ENCODE measurements at regions not wholly inside any gene's neighbourhood (a gene's known extent, or its start where the extent isn't known, plus 50 kb on each side); places are given as distances from the start of the nearest gene placed in this dataset.
A peak's percentile ranks its signal among the peaks of the same experiment; 100 is the strongest.

- H3K27me3 ChIP-seq (ENCODE audit: insufficient read depth, low read depth, severe bottlenecking) = no peaks in the 10 kb centered on the region
- no peaks in the 10 kb centered on the region for H3K9me3 ChIP-seq (ENCODE audit: severe bottlenecking)
- H3K4me3 ChIP-seq (ENCODE audit: low read depth, low read length) = no peak overlapping the region
- no peak for TF ChIP-seq CTCF (IDR thresholded peaks at IDR 0.05; ENCODE audit: low read depth, low read length)
- H3K36me3 ChIP-seq = no peaks in the 10 kb centered on the region
- H3K27ac ChIP-seq = no peak overlapping the region
- DNase-seq = no peak
Measured at GRCh38 chr2:17093712-17094111, 424.5 kb downstream of the RAD51AP2 start.

GRCh38 chr2:17086990-17087389, 421.4 kb upstream of the CYRIA start:
- H3K9me3 ChIP-seq (ENCODE audit: severe bottlenecking) = no peaks in the 10 kb centered on the region
- H3K36me3 ChIP-seq = no peaks in the 10 kb centered on the region
- TF ChIP-seq CTCF (IDR thresholded peaks at IDR 0.05; ENCODE audit: low read depth, low read length) = no peak
- no peak for DNase-seq
- no peaks in the 10 kb centered on the region for H3K27me3 ChIP-seq (ENCODE audit: insufficient read depth, low read depth, severe bottlenecking)
- no peak overlapping the region for H3K4me3 ChIP-seq (ENCODE audit: low read depth, low read length)
- H3K27ac ChIP-seq = no peak overlapping the region

GRCh38 chr2:17085546-17086202, 420.0 kb upstream of the CYRIA start:
- Histone ChIP-seq H3K9me3 (ENCODE audit: severe bottlenecking) (no peaks in the 10 kb centered on the region), H3K27me3 (ENCODE audit: insufficient read depth, low read depth, severe bottlenecking) (no peaks in the 10 kb centered on the region), H3K4me3 (ENCODE audit: low read depth, low read length) (no peak overlapping the region), H3K27ac (no peak overlapping the region), H3K36me3 (no peaks in the 10 kb centered on the region)
- no peak for DNase-seq
- no peak for TF ChIP-seq CTCF (IDR thresholded peaks at IDR 0.05; ENCODE audit: low read depth, low read length)

GRCh38 chr2:17084877-17085276, 419.2 kb upstream of the CYRIA start:
- H3K27me3 ChIP-seq (ENCODE audit: insufficient read depth, low read depth, severe bottlenecking) = no peaks in the 10 kb centered on the region
- no peaks in the 10 kb centered on the region for H3K36me3 ChIP-seq
- H3K4me3 ChIP-seq (ENCODE audit: low read depth, low read length) = no peak overlapping the region
- DNase-seq = no peak
- no peaks in the 10 kb centered on the region for H3K9me3 ChIP-seq (ENCODE audit: severe bottlenecking)
- H3K27ac ChIP-seq = no peak overlapping the region
- no peak for TF ChIP-seq CTCF (IDR thresholded peaks at IDR 0.05; ENCODE audit: low read depth, low read length)

- Histone ChIP-seq H3K36me3 (no peaks in the 10 kb centered on the region), H3K27me3 (ENCODE audit: insufficient read depth, low read depth, severe bottlenecking) (no peaks in the 10 kb centered on the region), H3K9me3 (ENCODE audit: severe bottlenecking) (peaks cover 10% of the 10 kb centered on the region), H3K4me3 (ENCODE audit: low read depth, low read length) (no peak overlapping the region), H3K27ac (no peak overlapping the region)
- TF ChIP-seq CTCF (IDR thresholded peaks at IDR 0.05; ENCODE audit: low read depth, low read length) = no peak
- DNase-seq = peak; percentile 35
Measured at GRCh38 chr2:17083902-17084301, 418.3 kb upstream of the CYRIA start.

GRCh38 chr2:17079262-17079661, 413.6 kb upstream of the CYRIA start:
- H3K9me3 ChIP-seq (ENCODE audit: severe bottlenecking) = peaks cover 10% of the 10 kb centered on the region
- no peak for DNase-seq
- no peaks in the 10 kb centered on the region for H3K36me3 ChIP-seq
- no peaks in the 10 kb centered on the region for H3K27me3 ChIP-seq (ENCODE audit: insufficient read depth, low read depth, severe bottlenecking)
- no peak overlapping the region for H3K27ac ChIP-seq
- no peak overlapping the region for H3K4me3 ChIP-seq (ENCODE audit: low read depth, low read length)
- no peak for TF ChIP-seq CTCF (IDR thresholded peaks at IDR 0.05; ENCODE audit: low read depth, low read length)

All from WERI-Rb-1 (cell line).